HCT116 (cell line): ENCODE measurements at regions not wholly inside any gene's neighbourhood (a gene's known extent, or its start where the extent isn't known, plus 50 kb on each side); places are given as distances from the start of the nearest gene placed in this dataset.

Experiments
- FOSL1 ChIP-seq: IDR thresholded peaks from 2 replicates; pipeline ENCODE4 v1.6.1; 2012; ENCODE audit warnings: low read depth
- POLR2A ChIP-seq: IDR thresholded peaks from 2 replicates; pipeline ENCODE4 v1.7.0; 2011; ENCODE audit warnings: borderline replicate concordance; ENCODE audit not compliant: insufficient read depth, insufficient read length; ENCODE audit errors: extremely low read depth
- RAD21 ChIP-seq: IDR thresholded peaks from 2 replicates; pipeline ENCODE4 v1.6.1; 2012; ENCODE audit warnings: low read depth, mild to moderate bottlenecking
- SP1 ChIP-seq: IDR thresholded peaks from 2 replicates; pipeline ENCODE4 v1.6.1; 2012; ENCODE audit warnings: low read depth
- TF ChIP-seq, protein P1 (sequence below), 3 experiments: fragments of 200-600 bp in 1 of 3; sonication (generic) in 1 of 3; IDR thresholded peaks in 2 of 3; conservative IDR thresholded peaks in 1 of 3; 2 replicates each; pipeline ENCODE4 v1.5.1; 2012 to 2017; ENCODE audit warnings: low read depth in 2 of 3, low read length in 2 of 3, antibody characterized with exemption in 1 of 3, borderline replicate concordance in 1 of 3, control low read depth in 1 of 3, mild to moderate bottlenecking in 1 of 3, mixed read lengths in 1 of 3, mixed run types in 1 of 3, moderate library complexity in 1 of 3; ENCODE audit not compliant: insufficient read depth in 1 of 3

DNA sequence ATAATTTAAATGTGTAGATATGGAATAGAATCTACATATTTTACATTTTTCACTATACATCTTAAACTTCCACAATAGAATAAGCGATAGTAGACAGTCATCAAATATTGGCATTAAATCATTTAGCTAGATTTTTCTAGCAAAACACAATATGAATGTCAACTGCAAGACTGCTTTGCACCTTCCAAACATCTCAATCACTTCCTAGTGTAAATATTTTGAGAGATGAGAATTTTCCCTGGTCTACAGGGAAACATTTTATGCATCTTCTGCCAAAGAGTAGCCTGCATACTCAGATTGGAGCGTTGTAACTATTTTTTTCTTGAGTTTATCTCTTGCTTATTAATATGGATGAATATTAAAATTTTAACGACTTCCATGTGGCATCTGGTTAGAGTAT is 897.4 kb downstream of the CENPC start:
- TF ChIP-seq, protein P1, sequence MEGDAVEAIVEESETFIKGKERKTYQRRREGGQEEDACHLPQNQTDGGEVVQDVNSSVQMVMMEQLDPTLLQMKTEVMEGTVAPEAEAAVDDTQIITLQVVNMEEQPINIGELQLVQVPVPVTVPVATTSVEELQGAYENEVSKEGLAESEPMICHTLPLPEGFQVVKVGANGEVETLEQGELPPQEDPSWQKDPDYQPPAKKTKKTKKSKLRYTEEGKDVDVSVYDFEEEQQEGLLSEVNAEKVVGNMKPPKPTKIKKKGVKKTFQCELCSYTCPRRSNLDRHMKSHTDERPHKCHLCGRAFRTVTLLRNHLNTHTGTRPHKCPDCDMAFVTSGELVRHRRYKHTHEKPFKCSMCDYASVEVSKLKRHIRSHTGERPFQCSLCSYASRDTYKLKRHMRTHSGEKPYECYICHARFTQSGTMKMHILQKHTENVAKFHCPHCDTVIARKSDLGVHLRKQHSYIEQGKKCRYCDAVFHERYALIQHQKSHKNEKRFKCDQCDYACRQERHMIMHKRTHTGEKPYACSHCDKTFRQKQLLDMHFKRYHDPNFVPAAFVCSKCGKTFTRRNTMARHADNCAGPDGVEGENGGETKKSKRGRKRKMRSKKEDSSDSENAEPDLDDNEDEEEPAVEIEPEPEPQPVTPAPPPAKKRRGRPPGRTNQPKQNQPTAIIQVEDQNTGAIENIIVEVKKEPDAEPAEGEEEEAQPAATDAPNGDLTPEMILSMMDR (IDR thresholded peaks at IDR 0.05 in 2 of 3, conservative IDR thresholded peaks at IDR 0.05 in 1 of 3; ENCODE audit: borderline replicate concordance in 1 of 3, insufficient read depth in 1 of 3, low read depth in 2 of 3, low read length in 2 of 3) = no peak
- TF ChIP-seq FOSL1 (no peak), RAD21 (no peak), POLR2A (no peak), SP1 (no peak)
